ENCODE measurements at regions not wholly inside any gene's neighbourhood (a gene's known extent, or its start where the extent isn't known, plus 50 kb on each side); places are given as distances from the start of the nearest gene placed in this dataset.
"Not testable (repeated sequence)": the region's sequence is repeated elsewhere in the genome, so short reads cannot be mapped to it uniquely, and the experiment has no call there.

GRCh38 chr18:67455890-67456501, 60.5 kb downstream of the DSEL start:
- no peaks in the 10 kb centered on the region for H3K27me3 ChIP-seq (ENCODE audit: control insufficient read depth, insufficient read depth, low read length)
- H3K27ac ChIP-seq (ENCODE audit: low read depth, low read length) = no peak overlapping the region
- H3K4me1 ChIP-seq (ENCODE audit: control insufficient read depth, insufficient read depth, low read length) = no peaks in the 10 kb centered on the region
- H3K36me3 ChIP-seq (ENCODE audit: control insufficient read depth, insufficient read depth, low read length) = no peaks in the 10 kb centered on the region
- DNase-seq (ENCODE audit: low read depth in 4 of 6, low spot score in 6 of 6) = peak in 2 of 6 donors; percentile 3 to 55
- no peaks in the 10 kb centered on the region for H3K9me3 ChIP-seq (ENCODE audit: control insufficient read depth, insufficient read depth, low read length)
- WGBS (ENCODE audit: insufficient coverage) = 40% methylated on average over 1 of the region's 6 CpGs
- no peak overlapping the region for H3K4me3 ChIP-seq (ENCODE audit: low read depth, low read length)

- no peak overlapping the region for H3K27ac ChIP-seq (ENCODE audit: low read depth, low read length)
- H3K36me3 ChIP-seq (ENCODE audit: control insufficient read depth, insufficient read depth, low read length) = no peaks in the 10 kb centered on the region
- WGBS (ENCODE audit: insufficient coverage) = no CpG with 5 or more reads among the region's 2 CpGs
- no peaks in the 10 kb centered on the region for H3K4me1 ChIP-seq (ENCODE audit: control insufficient read depth, insufficient read depth, low read length)
- no peak for DNase-seq (ENCODE audit: low read depth in 4 of 6, low spot score in 6 of 6)
- no peaks in the 10 kb centered on the region for H3K27me3 ChIP-seq (ENCODE audit: control insufficient read depth, insufficient read depth, low read length)
- H3K9me3 ChIP-seq (ENCODE audit: control insufficient read depth, insufficient read depth, low read length) = no peaks in the 10 kb centered on the region
- H3K4me3 ChIP-seq (ENCODE audit: low read depth, low read length) = no peak overlapping the region
Measured at GRCh38 chr18:67453901-67454300, 62.6 kb downstream of the DSEL start.

- H3K4me1 ChIP-seq (ENCODE audit: control insufficient read depth, insufficient read depth, low read length) = no peaks in the 10 kb centered on the region
- no peaks in the 10 kb centered on the region for H3K9me3 ChIP-seq (ENCODE audit: control insufficient read depth, insufficient read depth, low read length)
- no peak overlapping the region for H3K27ac ChIP-seq (ENCODE audit: low read depth, low read length)
- no peak overlapping the region for H3K4me3 ChIP-seq (ENCODE audit: low read depth, low read length)
- WGBS (ENCODE audit: insufficient coverage) = no CpG with 5 or more reads among the region's 2 CpGs
- no peak for DNase-seq (ENCODE audit: low read depth in 4 of 6, low spot score in 6 of 6)
- no peaks in the 10 kb centered on the region for H3K27me3 ChIP-seq (ENCODE audit: control insufficient read depth, insufficient read depth, low read length)
- H3K36me3 ChIP-seq (ENCODE audit: control insufficient read depth, insufficient read depth, low read length) = no peaks in the 10 kb centered on the region
Measured at GRCh38 chr18:67451960-67452359, 64.6 kb downstream of the DSEL start.

- not testable (repeated sequence) for H3K9me3 ChIP-seq (ENCODE audit: control insufficient read depth, insufficient read depth, low read length); H3K27me3 ChIP-seq (ENCODE audit: control insufficient read depth, insufficient read depth, low read length); H3K4me1 ChIP-seq (ENCODE audit: control insufficient read depth, insufficient read depth, low read length); DNase-seq (ENCODE audit: low read depth in 4 of 6, low spot score in 6 of 6); H3K4me3 ChIP-seq (ENCODE audit: low read depth, low read length); H3K36me3 ChIP-seq (ENCODE audit: control insufficient read depth, insufficient read depth, low read length); H3K27ac ChIP-seq (ENCODE audit: low read depth, low read length)
- WGBS (ENCODE audit: insufficient coverage) = 76% methylated on average over 9 of the region's 10 CpGs
Measured at GRCh38 chr18:67451101-67451500, 65.4 kb downstream of the DSEL start.

GRCh38 chr18:67433971-67434370, 82.5 kb downstream of the DSEL start:
- 88% methylated on average over 3 of the region's 5 CpGs for WGBS (ENCODE audit: insufficient coverage)
- no peak overlapping the region for H3K27ac ChIP-seq (ENCODE audit: low read depth, low read length)

GRCh38 chr18:67432806-67433205, 83.7 kb downstream of the DSEL start:
- DNase-seq (ENCODE audit: low read depth in 4 of 6, low spot score in 6 of 6) = no peak
- Histone ChIP-seq H3K9me3 (ENCODE audit: control insufficient read depth, insufficient read depth, low read length) (no peaks in the 10 kb centered on the region), H3K4me3 (ENCODE audit: low read depth, low read length) (no peak overlapping the region), H3K36me3 (ENCODE audit: control insufficient read depth, insufficient read depth, low read length) (no peaks in the 10 kb centered on the region), H3K27ac (ENCODE audit: low read depth, low read length) (no peak overlapping the region), H3K27me3 (ENCODE audit: control insufficient read depth, insufficient read depth, low read length) (no peaks in the 10 kb centered on the region), H3K4me1 (ENCODE audit: control insufficient read depth, insufficient read depth, low read length) (no peaks in the 10 kb centered on the region)
- 72% methylated on average over 4 of the region's 4 CpGs for WGBS (ENCODE audit: insufficient coverage)

More at GRCh38 chr18:67433971-67434370, 82.5 kb downstream of the DSEL start:
- Histone ChIP-seq H3K9me3 (ENCODE audit: control insufficient read depth, insufficient read depth, low read length) (no peaks in the 10 kb centered on the region), H3K4me3 (ENCODE audit: low read depth, low read length) (no peak overlapping the region), H3K27me3 (ENCODE audit: control insufficient read depth, insufficient read depth, low read length) (no peaks in the 10 kb centered on the region), H3K4me1 (ENCODE audit: control insufficient read depth, insufficient read depth, low read length) (no peaks in the 10 kb centered on the region), H3K36me3 (ENCODE audit: control insufficient read depth, insufficient read depth, low read length) (no peaks in the 10 kb centered on the region)
- no peak for DNase-seq (ENCODE audit: low read depth in 4 of 6, low spot score in 6 of 6)

GRCh38 chr18:67428805-67429204, 87.7 kb downstream of the DSEL start:
- no peaks in the 10 kb centered on the region for H3K4me1 ChIP-seq (ENCODE audit: control insufficient read depth, insufficient read depth, low read length)
- WGBS (ENCODE audit: insufficient coverage) = no CpG with 5 or more reads among the region's 2 CpGs
- peak in 1 of 6 donors; percentile 29 for DNase-seq (ENCODE audit: low read depth in 4 of 6, low spot score in 6 of 6)
- no peak overlapping the region for H3K27ac ChIP-seq (ENCODE audit: low read depth, low read length)
- no peaks in the 10 kb centered on the region for H3K27me3 ChIP-seq (ENCODE audit: control insufficient read depth, insufficient read depth, low read length)
- H3K9me3 ChIP-seq (ENCODE audit: control insufficient read depth, insufficient read depth, low read length) = no peaks in the 10 kb centered on the region
- no peak overlapping the region for H3K4me3 ChIP-seq (ENCODE audit: low read depth, low read length)
- H3K36me3 ChIP-seq (ENCODE audit: control insufficient read depth, insufficient read depth, low read length) = no peaks in the 10 kb centered on the region

GRCh38 chr18:67428158-67428557, 88.4 kb downstream of the DSEL start:
- no CpG with 5 or more reads among the region's 2 CpGs for WGBS (ENCODE audit: insufficient coverage)

GRCh38 chr18:67426486-67426885, 90.0 kb downstream of the DSEL start:
- Histone ChIP-seq H3K9me3 (ENCODE audit: control insufficient read depth, insufficient read depth, low read length) (no peaks in the 10 kb centered on the region), H3K4me1 (ENCODE audit: control insufficient read depth, insufficient read depth, low read length) (no peaks in the 10 kb centered on the region), H3K4me3 (ENCODE audit: low read depth, low read length) (no peak overlapping the region), H3K36me3 (ENCODE audit: control insufficient read depth, insufficient read depth, low read length) (no peaks in the 10 kb centered on the region), H3K27me3 (ENCODE audit: control insufficient read depth, insufficient read depth, low read length) (no peaks in the 10 kb centered on the region), H3K27ac (ENCODE audit: low read depth, low read length) (no peak overlapping the region)
- no CpG with 5 or more reads among the region's 5 CpGs for WGBS (ENCODE audit: insufficient coverage)
- no peak for DNase-seq (ENCODE audit: low read depth in 4 of 6, low spot score in 6 of 6)

More at GRCh38 chr18:67428158-67428557, 88.4 kb downstream of the DSEL start:
- H3K9me3 ChIP-seq (ENCODE audit: control insufficient read depth, insufficient read depth, low read length) = no peaks in the 10 kb centered on the region
- H3K4me1 ChIP-seq (ENCODE audit: control insufficient read depth, insufficient read depth, low read length) = no peaks in the 10 kb centered on the region
- no peaks in the 10 kb centered on the region for H3K27me3 ChIP-seq (ENCODE audit: control insufficient read depth, insufficient read depth, low read length)
- no peak overlapping the region for H3K4me3 ChIP-seq (ENCODE audit: low read depth, low read length)
- DNase-seq (ENCODE audit: low read depth in 4 of 6, low spot score in 6 of 6) = peak in 1 of 6 donors; percentile 22
- no peaks in the 10 kb centered on the region for H3K36me3 ChIP-seq (ENCODE audit: control insufficient read depth, insufficient read depth, low read length)
- H3K27ac ChIP-seq (ENCODE audit: low read depth, low read length) = no peak overlapping the region

GRCh38 chr18:67425672-67426071, 90.8 kb downstream of the DSEL start:
- H3K4me1 ChIP-seq (ENCODE audit: control insufficient read depth, insufficient read depth, low read length) = no peaks in the 10 kb centered on the region
- no peak for DNase-seq (ENCODE audit: low read depth in 4 of 6, low spot score in 6 of 6)
- no peaks in the 10 kb centered on the region for H3K9me3 ChIP-seq (ENCODE audit: control insufficient read depth, insufficient read depth, low read length)
- no peaks in the 10 kb centered on the region for H3K27me3 ChIP-seq (ENCODE audit: control insufficient read depth, insufficient read depth, low read length)
- H3K36me3 ChIP-seq (ENCODE audit: control insufficient read depth, insufficient read depth, low read length) = no peaks in the 10 kb centered on the region
- no peak overlapping the region for H3K4me3 ChIP-seq (ENCODE audit: low read depth, low read length)
- no peak overlapping the region for H3K27ac ChIP-seq (ENCODE audit: low read depth, low read length)

Data from spinal cord (tissue), 9 donors.